DOHH2 (cell line): ENCODE measurements at regions not wholly inside any gene's neighbourhood (a gene's known extent, or its start where the extent isn't known, plus 50 kb on each side); places are given as distances from the start of the nearest gene placed in this dataset.

Source experiments
- CTCF ChIP-seq: fragments of 200-600 bp; sonication (generic); IDR thresholded peaks from one replicate; pipeline ENCODE4 v1.5.1; 2014; ENCODE audit warnings: antibody characterized with exemption, mild to moderate bottlenecking, low read depth, low read length; ENCODE audit not compliant: poor library complexity, severe bottlenecking
- EZH2phosphoT487 ChIP-seq: fragments of 200-600 bp; sonication (generic); IDR thresholded peaks from 2 replicates; pipeline ENCODE4 v1.6.1; 2017; ENCODE audit warnings: borderline replicate concordance, mild to moderate bottlenecking, antibody characterized with exemption, low read length, moderate library complexity, mixed read lengths

GRCh38 chr2:234629596-234629995, 132.7 kb upstream of the ARL4C start:
- TF ChIP-seq CTCF: no peak
- no peak for TF ChIP-seq EZH2phosphoT487
